Peyer's patch (tissue), 4 donors: ENCODE measurements at regions not wholly inside any gene's neighbourhood (a gene's known extent, or its start where the extent isn't known, plus 50 kb on each side); places are given as distances from the start of the nearest gene placed in this dataset.

Source experiments
- DNase-seq, 3 donors: peaks; one replicate each; pipeline ENCODE4 v3.0.0-alpha.2; 2017 to 2019
- H3K27ac ChIP-seq, 4 donors: fragments of 200-600 bp; sonication (generic); one replicate each; pipeline ENCODE4 v1.5.1; 2016 to 2019
- H3K27me3 ChIP-seq, 2 donors: fragments of 200-600 bp; sonication (generic); one replicate each; pipeline ENCODE4 v1.5.1; 2019
- H3K36me3 ChIP-seq, 3 donors: fragments of 200-600 bp; sonication (generic); one replicate each; pipeline ENCODE4 v1.5.1; 2016 to 2019
- H3K4me1 ChIP-seq, 4 donors: fragments of 200-600 bp; sonication (generic); one replicate each; pipeline ENCODE4 v1.5.1; 2016 to 2019
- H3K4me3 ChIP-seq, 4 donors: fragments of 200-600 bp; sonication (generic); 1 replicate in 3 of 4; 2 replicates in 1 of 4; pipeline ENCODE4 v1.5.1; 2016 to 2019; ENCODE audit warnings: mild to moderate bottlenecking in 1 of 4
- H3K9me3 ChIP-seq, 4 donors: fragments of 200-600 bp; sonication (generic); one replicate each; pipeline ENCODE4 v1.5.1; 2016 to 2019; ENCODE audit warnings: mild to moderate bottlenecking in 1 of 4
- CTCF ChIP-seq, 6 experiments: fragments of 450-650 bp in 4 of 6; fragments of 200-600 bp in 2 of 6; sonication (generic) in 1 of 6; IDR thresholded peaks; one replicate each; pipeline ENCODE4 v1.5.1; 2017 to 2019; ENCODE audit warnings: antibody characterized with exemption in 6 of 6, mild to moderate bottlenecking in 3 of 6, moderate library complexity in 1 of 6
- POLR2A ChIP-seq, 2 donors: fragments of 450-650 bp; IDR thresholded peaks; one replicate each; pipeline ENCODE4 v1.5.1; 2017; ENCODE audit warnings: antibody characterized with exemption in 2 of 2, mild to moderate bottlenecking in 2 of 2, moderate library complexity in 2 of 2

- TF ChIP-seq POLR2A (IDR thresholded peaks at IDR 0.05) (no peak), CTCF (IDR thresholded peaks at IDR 0.05) (no peak)
- Histone ChIP-seq H3K27ac (no peak overlapping the region), H3K36me3 (no peaks in the 10 kb centered on the region), H3K27me3 (no peaks in the 10 kb centered on the region), H3K4me1 (no peaks in the 10 kb centered on the region), H3K9me3 (no peaks in the 10 kb centered on the region), H3K4me3 (no peak overlapping the region)
- DNase-seq, result no peak
These were observed 1904.1 kb downstream of the TP53TG3F start for GRCh38 chr16:35363510-35363909.

DNA sequence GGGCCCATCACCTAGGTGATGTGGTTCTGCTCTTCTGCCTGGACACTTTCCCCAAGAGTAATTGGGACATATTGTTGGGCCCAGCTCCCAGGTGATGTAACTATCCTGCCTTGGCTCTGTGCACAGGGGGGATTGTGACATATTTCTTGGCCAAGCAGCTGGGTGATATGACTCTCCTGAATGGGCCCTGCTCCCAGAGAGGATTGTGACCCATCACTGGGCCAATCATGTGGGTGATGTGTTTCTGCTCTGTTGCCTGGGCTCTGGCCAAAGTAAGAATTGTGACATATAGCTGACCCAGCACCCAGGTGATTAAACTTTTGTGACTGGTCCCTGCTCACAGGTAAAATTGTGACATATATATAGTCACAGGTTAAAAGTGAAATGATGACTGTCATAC is 1904.9 kb downstream of the TP53TG3F start:
- Histone ChIP-seq H3K9me3 (no peaks in the 10 kb centered on the region), H3K36me3 (no peaks in the 10 kb centered on the region), H3K27me3 (no peaks in the 10 kb centered on the region), H3K4me3 (no peak overlapping the region), H3K27ac (no peak overlapping the region), H3K4me1 (no peaks in the 10 kb centered on the region)
- TF ChIP-seq POLR2A (IDR thresholded peaks at IDR 0.05), result no peak
- TF ChIP-seq CTCF (IDR thresholded peaks at IDR 0.05), result no peak
- DNase-seq, result no peak

DNA sequence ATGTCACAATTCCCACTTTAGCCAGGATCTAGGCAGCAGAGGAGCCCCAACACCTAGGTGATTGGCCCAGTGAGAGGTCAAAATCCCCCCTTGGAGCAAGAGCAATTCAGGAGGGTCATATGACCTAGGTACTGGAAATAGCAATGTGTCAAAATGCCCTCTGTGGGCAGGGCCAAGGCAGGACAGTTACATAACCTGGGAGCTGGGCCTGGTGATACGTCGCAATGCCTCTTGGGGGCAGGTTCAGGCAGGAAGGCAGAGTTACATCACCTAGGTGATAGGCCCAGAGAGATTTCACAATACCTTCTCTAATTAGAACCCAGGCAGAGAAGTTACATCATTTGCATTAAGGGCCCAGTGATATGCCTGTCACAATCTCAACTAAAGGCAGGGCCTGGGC is 1906.3 kb downstream of the TP53TG3F start:
- Histone ChIP-seq H3K9me3 (no peaks in the 10 kb centered on the region), H3K36me3 (no peaks in the 10 kb centered on the region), H3K4me1 (no peaks in the 10 kb centered on the region), H3K27ac (no peak overlapping the region), H3K4me3 (no peak overlapping the region), H3K27me3 (no peaks in the 10 kb centered on the region)
- DNase-seq, result no peak
- no peak for TF ChIP-seq POLR2A (IDR thresholded peaks at IDR 0.05)
- TF ChIP-seq CTCF (IDR thresholded peaks at IDR 0.05), result no peak

- Histone ChIP-seq H3K4me1 (no peaks in the 10 kb centered on the region), H3K4me3 (no peak overlapping the region), H3K27me3 (no peaks in the 10 kb centered on the region), H3K36me3 (no peaks in the 10 kb centered on the region), H3K9me3 (no peaks in the 10 kb centered on the region), H3K27ac (no peak overlapping the region)
- TF ChIP-seq CTCF (IDR thresholded peaks at IDR 0.05), result no peak
- TF ChIP-seq POLR2A (IDR thresholded peaks at IDR 0.05), result no peak
- no peak for DNase-seq
These were observed 1911.2 kb downstream of the TP53TG3F start for GRCh38 chr16:35370617-35371016.

GRCh38 chr16:35377142-35377541 is 1917.7 kb downstream of the TP53TG3F start:
- Histone ChIP-seq H3K4me3 (no peak overlapping the region), H3K4me1 (no peaks in the 10 kb centered on the region), H3K27me3 (no peaks in the 10 kb centered on the region), H3K36me3 (no peaks in the 10 kb centered on the region), H3K27ac (no peak overlapping the region), H3K9me3 (no peaks in the 10 kb centered on the region)
- TF ChIP-seq CTCF (IDR thresholded peaks at IDR 0.05) (no peak), POLR2A (IDR thresholded peaks at IDR 0.05) (no peak)
- no peak for DNase-seq

- no peaks in the 10 kb centered on the region for H3K27me3 ChIP-seq
- no peaks in the 10 kb centered on the region for H3K9me3 ChIP-seq
- no peak overlapping the region for H3K4me3 ChIP-seq
- H3K36me3 ChIP-seq, result no peaks in the 10 kb centered on the region
- H3K4me1 ChIP-seq, result no peaks in the 10 kb centered on the region
- no peak for TF ChIP-seq CTCF (IDR thresholded peaks at IDR 0.05)
- TF ChIP-seq POLR2A (IDR thresholded peaks at IDR 0.05), result no peak
- DNase-seq, result no peak
- no peak overlapping the region for H3K27ac ChIP-seq
These were observed 1927.2 kb downstream of the TP53TG3F start for GRCh38 chr16:35386619-35387018.
